ENCODE measurements at regions not wholly inside any gene's neighbourhood (a gene's known extent, or its start where the extent isn't known, plus 50 kb on each side); places are given as distances from the start of the nearest gene placed in this dataset.

- no peak overlapping the region for H3K4me3 Mint-ChIP-seq
- no peak for DNase-seq (ENCODE audit: low spot score)
- TF ChIP-seq AR (CRISPR knock-in tag; IDR thresholded peaks at IDR 0.05) = no peak
- TF ChIP-seq USF2 (CRISPR knock-in tag; IDR thresholded peaks at IDR 0.05) = no peak
- TF ChIP-seq NR2C2 (CRISPR knock-in tag; IDR thresholded peaks at IDR 0.05) = no peak
- no peak for TF ChIP-seq TP53 (CRISPR knock-in tag; IDR thresholded peaks at IDR 0.05)
- no peak for TF ChIP-seq ZNF512 (CRISPR knock-in tag; IDR thresholded peaks at IDR 0.05; ENCODE audit: borderline replicate concordance)
- TF ChIP-seq TEAD1 (CRISPR knock-in tag; IDR thresholded peaks at IDR 0.05) = no peak
- no peak for TF ChIP-seq NFE2L1 (CRISPR knock-in tag; IDR thresholded peaks at IDR 0.05)
- TF ChIP-seq NFATC4 (CRISPR knock-in tag; IDR thresholded peaks at IDR 0.05) = no peak
- TF ChIP-seq MLX (CRISPR knock-in tag; IDR thresholded peaks at IDR 0.05) = no peak
- no peak for TF ChIP-seq ZNF396 (CRISPR knock-in tag; IDR thresholded peaks at IDR 0.05; ENCODE audit: borderline replicate concordance)
- TF ChIP-seq ETV6 (CRISPR knock-in tag; IDR thresholded peaks at IDR 0.05) = no peak
- no peak for TF ChIP-seq E2F4 (CRISPR knock-in tag; IDR thresholded peaks at IDR 0.05; ENCODE audit: borderline replicate concordance, low read depth)
- no peak for TF ChIP-seq SMAD4 (CRISPR knock-in tag; IDR thresholded peaks at IDR 0.05)
- no peak for TF ChIP-seq NR1H2 (CRISPR knock-in tag; IDR thresholded peaks at IDR 0.05)
- no peak for TF ChIP-seq ZNF671 (CRISPR knock-in tag; IDR thresholded peaks at IDR 0.05)
- peaks cover 9% of the 10 kb centered on the region for H3K4me1 Mint-ChIP-seq
- no peaks in the 10 kb centered on the region; the same call in 1 of the 2 replicates for H3K27me3 Mint-ChIP-seq (ENCODE audit: low read depth)
- H3K27ac Mint-ChIP-seq = no peak overlapping the region
- no peaks in the 10 kb centered on the region for H3K36me3 Mint-ChIP-seq
- ATAC-seq = no peak
- CTCF ChIA-PET = no interaction called here
- POLR2A ChIA-PET = no interaction called here
- peaks cover 4% of the 10 kb centered on the region; the same call in 1 of the 2 replicates for H3K9me3 Mint-ChIP-seq
Observed at GRCh38 chr14:34243001-34243400, 219.0 kb downstream of the SPTSSA start.

- ATAC-seq (no peak), DNase-seq (ENCODE audit: low spot score) (no peak)
- H3K9me3 Mint-ChIP-seq = peaks cover 3% of the 10 kb centered on the region; the same call in 1 of the 2 replicates
- H3K27me3 Mint-ChIP-seq (ENCODE audit: low read depth) = no peaks in the 10 kb centered on the region; the same call in 1 of the 2 replicates
- ChIA-PET CTCF (interaction anchor here (0.8 to 2.2 kb wide), 3 partner anchors 13 to 392 kb away, joined by 3 to 7 read pairs (median 4); no protein-coding TSS in a partner anchor), POLR2A (no interaction called here)
- H3K27ac Mint-ChIP-seq = no peak overlapping the region
- H3K4me1 Mint-ChIP-seq = peaks cover 8% of the 10 kb centered on the region
- no peaks in the 10 kb centered on the region for H3K36me3 Mint-ChIP-seq
- no peak overlapping the region for H3K4me3 Mint-ChIP-seq
- TF ChIP-seq MXD4 (CRISPR knock-in tag; IDR thresholded peaks at IDR 0.05; ENCODE audit: borderline replicate concordance) = no peak
- no peak for TF ChIP-seq STAT6 (CRISPR knock-in tag; conservative IDR thresholded peaks at IDR 0.05; ENCODE audit: low read depth)
- no peak for TF ChIP-seq PREB (CRISPR knock-in tag; IDR thresholded peaks at IDR 0.05; ENCODE audit: borderline replicate concordance)
- no peak for TF ChIP-seq JUN (CRISPR knock-in tag; IDR thresholded peaks at IDR 0.05)
- TF ChIP-seq ZSCAN18 (CRISPR knock-in tag; IDR thresholded peaks at IDR 0.05) = no peak
- no peak for TF ChIP-seq ATF6 (CRISPR knock-in tag; IDR thresholded peaks at IDR 0.05)
Observed at GRCh38 chr14:34241185-34241711, 220.8 kb downstream of the SPTSSA start.
